ENCODE measurements at regions not wholly inside any gene's neighbourhood (a gene's known extent, or its start where the extent isn't known, plus 50 kb on each side); places are given as distances from the start of the nearest gene placed in this dataset.

DNA sequence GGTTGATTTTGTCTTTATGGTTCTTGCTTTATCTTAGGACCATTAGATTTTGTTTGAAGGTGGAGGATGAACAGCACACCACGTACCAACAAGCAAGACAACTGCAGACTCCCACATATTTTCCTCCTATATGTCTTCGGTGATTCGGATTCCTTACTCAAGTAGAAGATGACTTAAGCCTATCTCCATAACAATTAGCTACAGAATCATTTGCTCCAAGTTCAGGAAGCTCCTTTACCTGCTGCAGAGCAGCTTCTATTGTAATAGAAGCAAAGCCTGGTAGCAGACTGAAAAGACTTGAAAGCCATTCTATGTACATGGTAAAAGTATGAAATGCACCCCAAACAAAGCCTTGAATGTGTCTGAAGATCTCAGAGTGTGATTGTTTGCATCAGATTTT, 229.0 kb downstream of the SOX2 start:
- TF ChIP-seq, protein P1, sequence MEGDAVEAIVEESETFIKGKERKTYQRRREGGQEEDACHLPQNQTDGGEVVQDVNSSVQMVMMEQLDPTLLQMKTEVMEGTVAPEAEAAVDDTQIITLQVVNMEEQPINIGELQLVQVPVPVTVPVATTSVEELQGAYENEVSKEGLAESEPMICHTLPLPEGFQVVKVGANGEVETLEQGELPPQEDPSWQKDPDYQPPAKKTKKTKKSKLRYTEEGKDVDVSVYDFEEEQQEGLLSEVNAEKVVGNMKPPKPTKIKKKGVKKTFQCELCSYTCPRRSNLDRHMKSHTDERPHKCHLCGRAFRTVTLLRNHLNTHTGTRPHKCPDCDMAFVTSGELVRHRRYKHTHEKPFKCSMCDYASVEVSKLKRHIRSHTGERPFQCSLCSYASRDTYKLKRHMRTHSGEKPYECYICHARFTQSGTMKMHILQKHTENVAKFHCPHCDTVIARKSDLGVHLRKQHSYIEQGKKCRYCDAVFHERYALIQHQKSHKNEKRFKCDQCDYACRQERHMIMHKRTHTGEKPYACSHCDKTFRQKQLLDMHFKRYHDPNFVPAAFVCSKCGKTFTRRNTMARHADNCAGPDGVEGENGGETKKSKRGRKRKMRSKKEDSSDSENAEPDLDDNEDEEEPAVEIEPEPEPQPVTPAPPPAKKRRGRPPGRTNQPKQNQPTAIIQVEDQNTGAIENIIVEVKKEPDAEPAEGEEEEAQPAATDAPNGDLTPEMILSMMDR (conservative IDR thresholded peaks at IDR 0.05), result no peak
- TF ChIP-seq EZH2 (IDR thresholded peaks at IDR 0.05; ENCODE audit: low read depth), result no peak

Data from PC-9 (cell line).